Activated CD8-positive, alpha-beta memory T cell treated with anti-CD3 and anti-CD28 coated beads for 36 hours (primary cell): ENCODE measurements at regions not wholly inside any gene's neighbourhood (a gene's known extent, or its start where the extent isn't known, plus 50 kb on each side); places are given as distances from the start of the nearest gene placed in this dataset.
"Not testable (repeated sequence)": the region's sequence is repeated elsewhere in the genome, so short reads cannot be mapped to it uniquely, and the experiment has no call there.

Source experiments
- CTCF ChIA-PET: fragments of 350-600 bp; sonication (Branson Sonifier 250); formaldehyde crosslinking; loops from one replicate; lab custom pipeline; 2021; ENCODE audit warnings: antibody characterized with exemption; lab: Charles Lee
- POLR2A ChIA-PET: fragments of 350-600 bp; sonication (Branson Sonifier 250); formaldehyde crosslinking; loops from one replicate; lab custom pipeline; 2021; ENCODE audit warnings: antibody characterized with exemption; lab: Charles Lee

- CTCF ChIA-PET, result no interaction called here
- POLR2A ChIA-PET, result no interaction called here
Observed at GRCh38 chr2:210844016-210844415, 287.6 kb downstream of the CPS1 start.

DNA sequence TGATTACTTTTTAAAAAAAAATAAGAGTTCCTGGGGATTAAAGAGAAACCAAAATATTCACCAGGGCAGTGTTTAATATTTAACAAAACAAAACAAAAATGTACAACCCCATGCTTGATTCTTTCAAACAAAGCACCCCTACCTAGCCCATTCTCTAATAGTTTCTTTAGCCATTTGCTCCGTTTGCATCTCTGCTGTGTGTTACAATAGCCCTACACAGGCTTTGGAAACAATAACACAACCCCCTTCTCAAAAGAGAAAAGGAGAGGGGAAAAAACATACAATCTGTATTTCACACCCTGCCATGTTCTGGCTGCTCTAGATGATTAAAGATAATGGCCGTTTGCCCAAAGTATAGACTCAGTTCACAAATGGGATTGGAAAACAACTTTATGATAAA is 302.9 kb downstream of the CPS1 start:
- POLR2A ChIA-PET, result no interaction called here
- CTCF ChIA-PET, result no interaction called here

GRCh38 chr2:210860276-210860675 is 303.9 kb downstream of the CPS1 start:
- POLR2A ChIA-PET, result no interaction called here

DNA sequence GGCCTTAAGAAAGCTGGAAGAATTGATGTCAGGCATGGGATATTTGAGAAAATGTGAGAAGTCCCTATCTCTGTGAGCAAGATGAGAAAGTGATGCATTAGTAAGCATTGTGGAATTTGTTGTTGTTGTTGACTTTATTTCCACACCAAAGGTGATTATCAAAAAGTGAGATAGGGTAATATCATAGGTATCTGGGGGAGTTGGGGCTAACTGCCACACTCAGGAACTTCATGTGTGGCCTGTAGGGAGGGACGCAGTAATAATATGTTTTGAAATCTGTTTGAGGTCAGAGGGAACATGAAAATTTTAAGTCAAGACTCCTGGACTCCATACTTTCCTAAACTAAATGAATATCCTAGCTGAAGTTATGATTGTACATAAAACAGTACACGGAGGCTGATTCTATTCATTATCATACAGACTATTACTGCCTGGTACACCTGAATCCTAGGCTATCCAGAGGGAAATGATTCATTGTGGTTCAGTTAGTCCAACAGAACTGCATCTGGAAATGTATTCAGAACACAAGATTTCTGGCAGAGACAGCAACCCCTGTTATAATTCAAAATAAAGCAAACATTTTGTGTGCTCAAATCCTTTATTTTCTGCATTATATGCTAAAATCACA is 304.8 kb downstream of the CPS1 start:
- ChIA-PET POLR2A (no interaction called here), CTCF (no interaction called here)

More at GRCh38 chr2:210860276-210860675, 303.9 kb downstream of the CPS1 start:
- CTCF ChIA-PET, result no interaction called here

GRCh38 chr2:210862283-210863065 is 306.1 kb downstream of the CPS1 start:
- CTCF ChIA-PET, result no interaction called here
- POLR2A ChIA-PET, result no interaction called here

- ChIA-PET CTCF (no interaction called here), POLR2A (no interaction called here)
Observed at GRCh38 chr2:210863283-210863682, 306.9 kb downstream of the CPS1 start.

DNA sequence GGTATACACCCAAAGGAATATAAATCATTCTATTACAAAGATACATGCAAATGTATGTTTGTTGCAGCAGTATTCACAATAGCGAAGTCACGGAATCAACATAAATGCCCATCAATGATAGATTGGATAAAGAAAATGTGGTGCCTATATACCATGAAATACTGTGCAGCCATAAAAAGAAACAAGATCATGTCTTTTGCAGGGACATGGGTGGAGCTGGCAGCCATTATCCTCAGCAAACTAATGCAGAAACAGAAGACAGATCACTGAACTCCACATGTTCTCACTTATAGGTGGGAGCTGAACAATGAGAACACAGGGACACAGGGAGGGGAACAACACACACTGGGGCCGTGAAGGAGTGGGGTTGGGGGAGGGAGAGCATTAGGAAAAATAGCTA is 315.2 kb downstream of the CPS1 start:
- CTCF ChIA-PET, POLR2A ChIA-PET: not testable (repeated sequence)

- CTCF ChIA-PET, result no interaction called here
Observed at GRCh38 chr2:210873631-210874030, 317.2 kb downstream of the CPS1 start.

GRCh38 chr2:210884227-210884626 is 327.8 kb downstream of the CPS1 start:
- ChIA-PET CTCF (no interaction called here), POLR2A (no interaction called here)

More at GRCh38 chr2:210873631-210874030, 317.2 kb downstream of the CPS1 start:
- POLR2A ChIA-PET, result no interaction called here

GRCh38 chr2:210888035-210888434 is 331.6 kb downstream of the CPS1 start:
- CTCF ChIA-PET, result no interaction called here
- POLR2A ChIA-PET, result no interaction called here

- ChIA-PET POLR2A (no interaction called here), CTCF (no interaction called here)
Observed at GRCh38 chr2:210895132-210895531, 338.7 kb downstream of the CPS1 start.

DNA sequence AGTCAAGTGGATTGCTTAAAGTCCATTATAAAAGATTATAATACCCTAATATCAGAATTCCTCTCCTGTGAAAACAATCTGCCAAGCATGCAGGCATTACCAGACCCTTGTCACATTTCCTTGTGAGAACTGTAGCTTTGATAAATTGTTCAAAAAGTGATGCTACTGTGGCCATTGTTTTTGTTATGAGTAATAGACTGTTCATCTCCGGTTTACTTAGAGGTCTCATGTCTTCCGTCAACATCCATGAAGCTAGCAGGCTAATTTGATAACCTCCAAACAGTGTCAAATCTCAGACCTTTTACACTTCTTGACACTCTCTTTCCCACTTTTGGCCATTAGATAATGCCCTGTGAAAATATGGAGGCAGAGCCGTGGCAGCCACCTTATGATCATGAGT is 342.7 kb downstream of the CPS1 start:
- ChIA-PET POLR2A (no interaction called here), CTCF (no interaction called here)

DNA sequence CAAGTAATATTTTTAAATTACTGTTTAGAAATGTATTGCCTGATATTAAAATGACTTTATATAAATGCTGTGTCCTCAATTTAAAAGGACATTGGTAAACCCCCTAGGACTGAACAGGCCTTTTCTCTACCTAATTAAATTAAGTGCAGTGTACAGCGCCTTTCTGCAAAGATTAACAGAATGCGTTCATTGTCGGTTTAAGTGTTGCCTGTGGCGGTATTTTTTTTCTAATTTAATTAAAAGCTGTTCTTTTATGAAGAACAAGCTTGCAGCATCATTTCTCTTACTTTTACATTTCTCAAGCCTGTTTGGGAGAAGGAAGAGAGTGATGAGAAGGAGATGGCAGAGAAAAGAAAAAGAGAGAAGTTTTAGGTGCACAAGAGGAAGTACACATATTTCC is 344.9 kb downstream of the CPS1 start:
- ChIA-PET POLR2A (no interaction called here), CTCF (no interaction called here)

DNA sequence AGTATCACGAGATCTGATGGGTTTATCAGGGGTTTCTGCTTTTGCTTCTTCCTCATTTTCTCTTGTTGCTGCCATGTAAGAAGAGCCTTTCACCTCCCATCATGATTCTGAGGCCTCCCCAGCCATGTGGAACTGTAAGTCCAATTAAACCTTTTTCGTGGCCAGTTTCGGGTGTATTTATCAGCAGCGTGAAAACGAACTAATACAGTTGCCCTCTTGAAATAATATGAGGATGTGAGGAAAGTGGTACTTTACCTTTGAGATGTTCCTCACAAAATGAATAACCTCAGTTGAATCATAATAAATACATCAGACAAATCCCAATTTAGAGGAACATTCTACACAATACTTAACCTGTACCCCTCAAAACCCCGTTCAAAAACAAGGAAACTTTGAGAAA is 356.4 kb downstream of the CPS1 start:
- CTCF ChIA-PET, result no interaction called here
- POLR2A ChIA-PET, result no interaction called here

GRCh38 chr2:210913461-210913860 is 357.1 kb downstream of the CPS1 start:
- ChIA-PET CTCF (no interaction called here), POLR2A (no interaction called here)

- POLR2A ChIA-PET, result no interaction called here
- CTCF ChIA-PET, result no interaction called here
Observed at GRCh38 chr2:210915912-210916311, 359.5 kb downstream of the CPS1 start.

DNA sequence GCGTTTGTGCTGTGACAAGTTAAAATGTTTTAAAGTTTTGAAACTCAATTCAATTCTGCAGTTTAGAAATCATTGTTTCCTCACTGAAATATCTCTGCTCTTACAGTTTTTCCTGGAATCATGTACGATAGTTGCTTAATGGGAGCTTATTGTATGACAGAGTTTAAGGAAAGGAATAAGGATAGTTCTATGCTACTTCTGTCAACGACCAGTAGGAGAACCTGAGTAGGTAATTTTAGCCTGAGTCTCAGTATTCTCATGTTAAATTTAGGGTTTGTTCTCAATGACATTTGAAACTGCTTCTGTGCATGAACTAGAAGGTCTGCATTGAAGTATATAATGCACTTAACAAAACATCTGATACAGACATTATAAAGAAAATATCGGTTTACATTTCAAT is 361.1 kb downstream of the CPS1 start:
- ChIA-PET POLR2A (no interaction called here), CTCF (no interaction called here)

DNA sequence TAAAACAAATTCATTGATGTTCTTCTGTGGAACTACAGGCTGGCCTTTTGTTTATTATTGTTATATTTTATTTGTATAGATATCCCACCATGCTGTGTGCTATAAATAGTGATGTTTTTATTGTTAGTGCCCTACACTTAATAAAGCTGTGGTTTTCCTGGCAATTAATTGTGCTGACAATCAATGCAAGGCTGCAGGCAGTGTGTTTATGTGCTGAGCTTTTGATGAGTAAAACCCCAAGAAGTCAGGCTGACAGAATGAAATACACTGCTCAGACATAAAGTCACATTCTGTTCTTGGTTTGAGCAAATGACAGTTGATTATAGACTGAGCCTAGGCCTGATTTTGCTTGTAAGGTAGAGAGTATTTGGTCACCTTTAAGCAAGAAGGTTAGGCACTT is 362.7 kb downstream of the CPS1 start:
- POLR2A ChIA-PET, result no interaction called here
- CTCF ChIA-PET, result no interaction called here

DNA sequence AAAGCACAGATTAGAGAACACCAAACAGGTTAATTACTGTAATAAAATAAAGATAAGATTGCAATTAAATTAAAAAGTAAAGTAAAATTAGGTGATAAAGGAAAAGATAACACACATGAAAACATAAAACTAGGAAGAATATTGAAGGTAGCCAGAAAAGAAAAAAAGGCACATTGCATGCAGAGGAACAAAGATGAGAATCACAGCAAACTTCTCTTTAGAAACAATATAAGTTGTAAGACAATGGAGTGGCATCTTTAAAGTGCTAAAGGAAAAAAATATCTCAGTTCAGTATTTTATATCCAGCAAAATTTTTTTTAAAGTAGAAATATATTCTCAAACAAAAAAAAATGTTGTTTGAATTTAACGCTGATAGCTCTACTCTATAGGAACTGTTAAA is 366.0 kb downstream of the CPS1 start:
- POLR2A ChIA-PET, result no interaction called here
- CTCF ChIA-PET, result no interaction called here

GRCh38 chr2:210928714-210929113 is 372.3 kb downstream of the CPS1 start:
- ChIA-PET POLR2A (no interaction called here), CTCF (no interaction called here)

- POLR2A ChIA-PET, result no interaction called here
Observed at GRCh38 chr2:210938228-210938627, 381.8 kb downstream of the CPS1 start.

More at GRCh38 chr2:210938228-210938627, 381.8 kb downstream of the CPS1 start:
- CTCF ChIA-PET, result no interaction called here
